HG02870 (cell line): ENCODE measurements at regions not wholly inside any gene's neighbourhood (a gene's known extent, or its start where the extent isn't known, plus 50 kb on each side); places are given as distances from the start of the nearest gene placed in this dataset.
A peak's percentile ranks its signal among the peaks of the same experiment; 100 is the strongest.
"Not testable (repeated sequence)": the region's sequence is repeated elsewhere in the genome, so short reads cannot be mapped to it uniquely, and the experiment has no call there.

ENCODE experiments used
- ATAC-seq: cut with Tn5 transposase; IDR thresholded peaks from one replicate; pipeline ENCODE4 v1.9.1; 2021; ENCODE audit warnings: mild to moderate bottlenecking, moderate library complexity; ENCODE audit not compliant: unreplicated experiment

DNA sequence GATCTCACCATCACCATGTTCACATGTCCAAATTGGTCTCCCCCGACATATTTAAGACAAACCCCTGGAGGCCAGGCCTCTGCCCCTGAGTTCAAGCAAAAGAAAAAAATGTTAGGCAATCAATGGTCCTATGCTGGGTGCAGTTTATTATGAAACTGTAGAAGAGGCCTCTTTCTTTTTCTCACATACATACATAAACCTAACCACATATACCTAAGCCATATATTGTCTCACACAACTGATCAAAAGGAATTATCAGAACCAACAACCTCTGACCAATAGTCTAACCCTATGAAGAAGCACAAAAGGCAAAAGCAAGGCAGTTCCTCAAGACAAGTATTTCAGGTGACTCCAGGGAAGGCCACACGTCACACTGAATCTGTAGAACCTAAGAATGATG lies 49.9 kb downstream of the ILRUN start:
- no peak for ATAC-seq

DNA sequence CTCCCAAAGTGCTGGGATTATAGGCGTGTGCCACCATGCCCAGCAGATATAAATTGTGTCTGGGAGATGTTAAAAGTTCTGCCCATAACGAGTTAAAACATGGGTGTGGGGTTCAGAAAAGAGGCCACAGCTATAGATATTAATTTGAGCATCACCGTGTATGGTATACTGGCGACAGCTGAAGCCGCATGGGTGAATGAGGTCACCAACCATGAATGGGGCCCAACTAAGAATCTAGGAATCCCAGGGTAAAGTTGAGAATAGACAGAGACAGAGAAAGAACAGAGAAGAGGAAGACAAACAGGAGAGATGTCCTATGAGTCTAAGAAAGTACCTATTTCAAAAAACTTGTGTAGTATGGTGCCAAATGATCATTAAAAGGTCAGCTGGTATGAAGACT lies 50.9 kb downstream of the ILRUN start:
- ATAC-seq, result no peak

DNA sequence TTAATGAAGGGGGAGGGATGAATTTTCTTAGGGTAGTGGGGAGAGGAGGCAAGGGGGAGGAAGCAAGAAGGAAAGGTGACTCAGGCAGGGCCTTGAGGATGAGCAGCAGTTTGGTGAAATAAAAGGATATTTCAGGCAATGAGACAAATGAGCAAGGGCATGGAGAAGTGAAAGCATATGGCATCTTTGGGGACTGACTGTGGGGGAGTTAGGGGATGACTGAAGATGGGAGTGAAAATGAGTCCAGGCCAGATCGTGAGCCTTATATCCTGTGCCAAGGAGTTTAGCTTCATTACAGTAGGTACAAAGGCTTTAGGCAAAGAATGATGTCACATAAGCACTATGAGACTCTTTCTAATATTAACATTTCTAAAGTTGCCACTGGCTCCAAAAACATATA lies 51.9 kb downstream of the ILRUN start:
- ATAC-seq, result no peak

DNA sequence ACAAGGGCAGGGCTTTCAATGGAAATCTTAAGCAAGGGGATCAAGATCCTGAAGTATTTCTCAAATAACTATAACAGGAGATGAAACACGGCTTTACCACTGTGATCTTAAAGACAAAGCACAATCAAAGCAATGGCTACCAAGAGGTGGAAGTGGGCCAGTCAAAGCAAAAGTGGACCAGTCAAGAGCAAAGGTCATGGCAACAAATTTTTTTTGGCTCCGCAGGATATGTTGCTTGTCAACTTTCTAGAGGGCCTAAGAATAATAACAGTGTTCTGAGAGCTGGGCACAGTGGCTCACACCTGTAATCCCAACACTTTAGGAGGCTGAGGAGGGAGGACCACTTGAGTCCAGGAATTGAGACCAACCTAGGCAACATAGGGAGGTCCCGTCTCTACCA lies 54.1 kb downstream of the ILRUN start:
- no peak for ATAC-seq

DNA sequence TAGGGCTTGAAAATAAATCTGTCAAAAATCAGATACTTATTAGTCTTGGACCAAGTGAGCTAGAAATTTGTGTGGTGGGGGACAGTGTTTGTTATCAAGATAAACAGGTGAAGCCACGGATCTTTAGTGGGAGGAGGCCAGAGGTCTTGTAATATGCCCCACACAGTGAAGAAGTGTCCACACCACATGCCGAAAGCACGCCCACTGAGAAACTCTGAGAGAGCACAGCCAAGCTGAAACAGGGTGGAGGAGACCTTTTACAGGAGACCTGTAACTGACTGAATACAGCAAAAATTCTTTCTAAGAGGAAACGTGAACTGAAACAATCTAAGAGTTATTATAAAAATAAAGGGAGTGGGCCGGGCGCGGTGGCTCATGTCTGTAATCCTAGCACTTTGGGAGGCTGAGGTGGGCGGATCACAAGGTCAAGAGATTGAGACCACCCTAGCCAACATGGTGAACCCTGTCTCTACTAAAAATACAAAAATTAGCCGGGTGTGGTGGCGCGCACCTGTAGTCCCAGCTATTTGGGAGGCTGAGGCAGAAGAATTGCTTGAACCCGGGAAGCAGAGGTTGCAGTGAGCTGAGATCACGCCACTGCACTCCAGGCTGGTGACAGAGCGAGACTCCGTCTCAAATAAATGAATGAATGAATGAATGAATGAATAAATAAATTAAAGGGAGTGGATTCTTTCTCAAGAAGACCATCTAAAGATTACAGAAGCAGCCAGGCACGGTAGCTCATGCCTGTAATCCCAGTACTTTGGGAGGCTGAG lies 56.3 kb downstream of the ILRUN start:
- ATAC-seq, result not testable (repeated sequence)

DNA sequence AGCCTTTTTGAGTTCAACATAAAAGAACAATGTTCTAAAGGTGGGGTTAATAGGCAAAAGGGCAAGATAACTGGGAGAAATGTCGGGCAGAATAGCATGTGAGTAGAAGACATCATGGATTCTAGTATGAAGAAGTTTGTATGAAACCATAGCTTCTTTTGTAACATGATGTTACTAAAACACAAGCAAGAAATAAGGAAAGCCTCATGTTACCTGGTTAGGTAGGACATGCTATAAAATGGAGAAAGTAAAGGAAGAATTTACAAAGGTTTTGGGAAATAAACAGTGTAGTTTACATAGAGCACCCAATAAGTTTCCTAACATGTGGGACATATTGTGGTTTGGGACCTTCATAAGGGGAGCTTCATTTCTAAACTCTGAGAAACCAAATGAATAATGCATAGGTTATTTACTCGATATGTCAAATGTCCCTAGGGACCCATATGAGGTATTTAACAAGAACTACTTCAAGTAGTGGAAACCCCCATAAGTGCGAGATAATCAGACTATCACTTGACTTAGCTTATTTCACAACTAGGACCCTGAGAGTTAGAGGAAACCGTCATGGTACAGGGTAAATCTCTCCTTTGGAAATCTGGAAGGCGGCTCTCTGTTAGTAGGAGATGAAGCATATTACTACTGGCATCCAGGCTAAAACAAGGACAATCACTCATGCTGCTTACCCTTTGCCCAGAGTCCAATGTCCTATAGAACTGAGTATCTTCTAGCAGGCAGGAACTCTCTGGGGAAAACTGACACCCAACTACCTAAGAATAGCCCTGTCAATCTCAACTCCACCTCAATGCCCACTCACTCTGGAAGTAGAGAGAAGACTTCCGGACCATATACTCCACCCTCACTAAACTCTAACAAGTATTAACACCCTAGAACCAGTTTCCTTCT lies 57.5 kb downstream of the ILRUN start:
- ATAC-seq, result peak; percentile 66

DNA sequence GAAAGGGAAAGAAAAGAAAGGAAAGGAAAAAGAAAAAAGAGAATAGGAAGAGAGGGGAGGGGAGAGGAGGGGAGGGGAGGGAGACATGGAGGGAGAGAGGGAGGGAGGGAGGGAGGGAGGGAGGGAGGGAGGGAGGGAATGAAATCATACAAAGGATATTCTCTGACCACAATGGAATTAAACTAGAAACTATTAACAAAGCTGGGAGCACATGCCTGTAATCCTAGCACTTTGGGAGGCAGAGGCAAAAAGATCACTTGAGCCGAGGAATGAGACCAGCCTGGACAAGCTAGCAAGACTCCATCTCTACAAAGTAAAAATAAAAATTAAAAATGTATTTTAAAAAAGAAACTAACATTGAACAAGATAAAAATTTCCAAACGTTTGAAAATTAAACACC lies 62.8 kb downstream of the ILRUN start:
- ATAC-seq, result no peak

DNA sequence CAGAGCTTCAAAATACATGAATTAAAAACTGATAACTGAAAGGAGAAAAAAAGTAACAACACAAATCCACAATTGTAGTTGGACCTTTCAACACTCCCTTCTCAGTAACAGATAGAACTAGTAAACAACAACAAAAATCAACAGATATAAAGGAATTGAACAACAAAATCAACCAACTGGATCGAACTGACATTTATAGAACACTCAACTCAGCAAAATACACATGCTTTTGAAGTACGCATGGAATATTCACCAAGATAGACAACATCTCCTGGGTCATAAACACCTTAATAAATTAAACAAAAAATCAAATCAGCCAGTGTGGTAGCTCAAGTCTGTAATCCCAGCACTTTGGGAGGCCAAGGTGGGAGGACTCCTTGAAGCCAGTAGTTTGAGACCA lies 63.3 kb downstream of the ILRUN start:
- no peak for ATAC-seq

DNA sequence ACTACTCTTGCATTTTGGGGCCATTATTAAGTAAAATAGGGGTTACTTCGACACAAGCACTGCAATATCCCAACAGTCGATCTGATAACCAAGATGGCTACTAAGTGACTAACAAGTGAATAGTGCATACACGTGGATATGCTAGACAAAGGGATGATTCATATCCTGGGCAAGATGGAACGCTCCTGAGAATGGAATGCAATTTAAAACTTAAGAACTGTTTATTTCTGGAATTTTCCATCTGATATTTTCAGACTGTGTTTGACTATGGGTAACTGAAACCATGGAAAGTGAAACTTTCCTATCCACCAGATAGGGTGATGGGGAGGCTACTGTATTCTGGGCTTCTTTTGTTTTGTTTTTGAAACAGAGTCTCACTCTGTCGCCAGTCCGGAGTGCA lies 66.5 kb downstream of the ILRUN start:
- no peak for ATAC-seq

DNA sequence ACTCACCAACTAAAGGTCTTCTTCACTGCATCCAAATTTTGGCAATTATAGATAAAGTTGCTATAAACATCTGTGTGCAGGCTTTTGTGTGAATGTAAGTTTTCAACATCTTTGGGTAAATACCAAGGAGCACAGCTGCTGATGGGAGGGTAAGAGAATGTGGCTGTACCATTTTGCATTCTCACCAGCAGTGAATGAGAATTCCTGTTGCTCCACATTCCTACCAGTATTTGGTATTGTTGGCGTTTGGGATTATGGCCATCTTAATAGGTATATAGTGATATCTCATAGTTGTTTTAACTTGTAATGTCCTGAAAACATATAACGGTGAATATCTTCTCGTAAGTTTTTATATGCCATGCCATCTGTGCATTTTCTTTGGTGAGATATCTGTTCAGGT lies 69.3 kb downstream of the ILRUN start:
- no peak for ATAC-seq

DNA sequence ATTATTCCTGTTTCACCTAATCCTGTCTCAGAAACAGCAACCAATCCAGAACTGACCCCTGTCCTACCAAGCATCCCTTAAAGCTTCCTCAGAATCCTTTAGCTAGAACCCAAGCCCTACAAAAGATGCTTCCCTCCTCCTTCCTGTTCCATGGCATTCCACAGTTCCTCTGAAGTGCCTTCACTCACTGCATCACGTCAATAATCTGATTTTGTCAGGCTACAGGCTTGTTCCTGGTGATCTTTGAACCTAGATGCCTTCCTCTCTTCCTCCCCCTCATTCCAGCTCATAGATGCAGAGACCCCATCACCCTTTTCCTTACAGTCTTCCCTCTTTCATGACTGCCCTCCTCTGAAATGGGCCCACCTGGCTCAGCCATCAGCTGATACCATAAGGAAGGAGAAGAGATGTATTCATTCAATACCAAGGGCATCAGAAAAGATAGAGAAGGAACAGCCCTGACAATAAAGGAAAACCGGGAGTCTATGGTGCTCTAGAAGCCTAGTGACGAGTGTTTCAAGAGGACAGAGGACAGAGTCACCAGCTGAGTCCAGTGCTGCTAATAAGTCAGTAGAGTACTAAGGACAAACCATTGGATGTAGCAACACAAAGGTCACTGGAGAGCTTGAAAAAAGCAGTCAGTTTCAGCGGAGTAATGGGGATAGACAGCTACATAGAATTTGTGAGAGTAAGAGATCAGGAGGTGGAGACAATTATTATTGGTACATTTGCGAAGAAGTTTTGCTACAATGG lies 62.5 kb upstream of the SPDEF start:
- ATAC-seq, result no peak

DNA sequence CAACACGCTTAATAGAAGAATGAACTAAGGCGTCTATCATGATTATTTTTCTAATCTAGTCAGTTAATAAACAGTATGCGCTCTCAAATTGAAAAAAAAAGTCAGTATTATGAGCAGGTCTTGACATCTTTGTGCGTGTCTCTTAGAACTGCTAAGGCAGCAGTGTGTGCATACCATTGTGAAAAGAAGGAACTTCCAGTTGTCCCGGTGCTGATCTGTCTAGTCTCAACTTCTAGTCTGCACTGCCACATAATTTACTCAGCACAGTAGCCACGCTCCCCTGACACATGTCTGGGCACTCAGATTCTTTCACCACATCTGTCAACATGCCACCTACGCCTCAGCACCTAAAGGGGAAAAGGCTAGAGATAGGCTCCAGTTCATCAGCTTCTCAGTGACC lies 61.1 kb upstream of the SPDEF start:
- ATAC-seq, result no peak

DNA sequence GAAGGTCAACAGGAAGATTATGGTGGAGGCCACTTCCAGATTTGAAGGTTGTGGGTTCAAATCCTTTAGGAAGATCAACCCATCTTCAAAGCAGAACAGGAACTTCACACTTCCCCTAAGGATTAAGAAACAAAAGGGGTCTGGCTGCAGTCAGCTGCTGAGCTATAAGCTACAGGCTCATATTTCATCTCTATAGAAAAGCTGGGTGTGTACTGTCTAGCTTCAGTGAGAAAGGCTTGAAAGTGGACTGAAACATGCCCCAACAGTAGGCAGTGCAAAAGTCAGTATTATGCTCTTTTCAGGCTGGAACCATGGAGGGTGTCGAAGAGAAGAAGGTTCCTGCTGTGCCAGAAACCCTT lies 60.1 kb upstream of the SPDEF start:
- no peak for ATAC-seq

DNA sequence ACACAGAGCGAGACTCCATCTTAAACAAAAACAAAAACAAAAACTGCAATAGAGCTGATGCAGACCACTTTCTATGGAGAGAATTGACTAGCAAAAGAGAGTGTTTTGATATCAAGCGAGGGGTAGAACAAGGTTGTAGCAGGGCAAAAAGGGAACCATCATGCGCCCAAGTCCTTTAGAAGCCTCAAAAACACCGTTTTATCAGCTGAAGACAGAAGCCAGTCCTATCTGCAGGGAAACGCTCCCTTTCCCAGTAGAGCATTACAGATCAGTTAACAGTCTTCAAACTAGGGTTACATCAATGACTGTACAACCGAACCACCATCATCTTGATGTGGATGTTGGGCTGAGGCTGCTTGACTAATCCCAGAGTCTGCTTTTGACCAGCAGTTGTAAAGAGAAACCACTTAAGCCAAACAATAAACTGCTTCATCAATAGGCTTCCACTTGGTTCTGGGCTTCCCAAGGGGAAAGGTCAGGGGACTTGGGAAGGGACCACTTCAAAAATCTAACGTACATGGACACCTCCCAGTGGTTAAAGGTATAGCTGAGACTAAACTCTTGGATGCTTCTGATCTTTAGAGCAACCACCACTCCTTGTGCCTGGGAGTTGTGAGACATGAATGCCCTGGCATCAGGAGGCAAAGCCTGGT lies 59.6 kb upstream of the SPDEF start:
- no peak for ATAC-seq

DNA sequence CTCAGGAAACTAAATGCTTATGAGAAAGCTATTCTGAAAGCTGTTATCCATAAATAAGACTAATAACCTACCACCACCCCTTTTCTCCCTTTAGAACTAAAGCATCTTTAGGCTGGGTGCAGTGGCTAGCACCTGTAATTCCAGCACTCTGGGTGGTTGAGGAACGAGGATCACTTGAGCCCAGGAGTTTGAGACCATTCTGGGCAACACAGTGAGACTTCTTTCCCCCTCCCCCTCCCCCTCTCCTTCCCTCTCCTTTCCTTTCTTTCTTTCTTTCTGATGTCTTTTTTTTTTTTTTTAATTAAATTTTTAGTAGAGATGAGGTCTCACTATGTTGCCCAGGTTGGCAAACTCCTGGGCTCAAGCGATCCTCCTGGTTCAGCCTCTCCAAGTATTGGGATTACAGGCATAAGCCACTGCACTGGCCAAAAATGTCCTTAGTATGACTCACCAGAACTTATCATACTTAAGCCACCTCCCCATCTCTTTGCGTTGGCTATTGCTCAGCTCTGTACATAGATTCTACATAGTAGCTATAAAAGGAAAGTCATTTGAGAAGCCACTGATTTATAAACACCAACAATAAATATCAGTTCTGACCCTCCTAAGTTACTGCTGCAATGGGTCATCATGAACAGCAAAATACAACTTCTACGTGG lies 54.8 kb upstream of the SPDEF start:
- no peak for ATAC-seq

DNA sequence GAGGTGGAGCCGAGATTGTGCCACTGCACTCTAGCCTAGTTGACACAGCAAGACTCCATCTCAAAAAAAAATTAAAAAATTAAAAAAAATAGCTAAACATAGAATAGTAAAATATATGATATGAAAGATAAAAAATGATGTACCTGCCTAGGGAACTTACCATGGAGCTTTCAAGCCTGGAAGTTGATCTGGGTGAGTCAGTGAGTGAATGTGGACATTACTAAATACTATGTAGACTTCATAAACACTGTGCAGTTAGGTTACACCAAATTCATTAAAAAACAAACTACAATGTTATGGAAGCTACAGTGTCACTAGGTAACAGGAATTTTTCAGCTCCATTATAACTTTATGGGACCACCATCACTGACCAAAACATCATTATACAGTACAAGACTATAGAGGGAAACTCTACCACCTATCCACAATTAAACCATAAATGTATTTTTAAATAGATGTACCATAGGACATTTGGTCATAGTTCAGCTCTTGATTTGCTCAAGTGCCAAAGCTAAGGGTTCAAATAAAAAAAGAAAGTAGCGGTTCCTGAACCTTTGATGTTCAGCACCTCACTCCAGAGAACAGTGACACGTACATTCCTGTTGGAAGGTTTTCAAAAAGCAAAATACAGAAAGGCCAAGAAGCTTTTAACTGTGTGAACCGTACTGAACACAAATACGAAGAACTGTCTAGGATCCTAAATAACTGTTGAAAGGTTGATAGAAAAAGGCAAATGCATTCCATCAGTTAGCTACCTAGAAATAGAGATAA lies 52.4 kb upstream of the SPDEF start:
- no peak for ATAC-seq

DNA sequence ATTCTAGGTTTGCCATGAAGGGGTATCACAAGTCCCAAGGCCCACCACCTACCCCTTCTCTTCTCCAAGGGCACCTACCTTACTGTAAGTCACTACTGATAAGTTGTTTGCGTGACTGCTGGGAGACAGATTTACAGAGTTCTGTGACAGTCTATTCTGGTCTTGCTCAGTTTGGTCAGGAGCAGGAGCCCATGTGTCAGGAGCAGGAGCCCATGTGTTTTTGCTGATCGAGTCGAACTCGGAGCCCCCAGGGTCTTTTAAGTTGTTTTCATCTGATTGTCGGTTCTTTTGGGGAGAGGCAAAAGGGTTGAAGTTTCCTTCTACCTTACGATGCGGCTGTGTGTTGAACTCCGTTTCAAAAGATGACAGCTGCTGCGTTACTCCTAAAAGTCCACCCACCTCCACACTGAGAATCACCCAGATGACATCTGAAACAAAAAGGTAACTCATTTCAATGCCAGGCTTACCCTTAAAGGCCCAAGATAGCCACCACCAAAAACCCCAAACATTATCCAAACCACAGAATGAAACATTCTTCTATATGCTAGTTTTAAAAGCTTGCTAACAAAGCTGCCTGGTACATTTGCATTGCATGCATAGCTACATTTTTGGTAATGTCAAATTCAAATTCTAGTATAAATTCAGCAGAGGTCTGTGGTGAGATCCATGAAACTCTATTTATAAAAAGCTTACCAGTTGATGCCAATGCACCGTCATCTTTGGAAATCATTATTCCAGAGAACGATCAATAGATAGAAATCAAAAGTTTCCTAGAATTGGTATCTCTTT lies 50.5 kb upstream of the SPDEF start:
- ATAC-seq, result no peak
